H9 (cell line): ENCODE measurements at regions not wholly inside any gene's neighbourhood (a gene's known extent, or its start where the extent isn't known, plus 50 kb on each side); places are given as distances from the start of the nearest gene placed in this dataset.

Source experiments
- DNase-seq: peaks from one replicate; pipeline ENCODE4 v3.0.0-alpha.2; 2017
- H2AFZ ChIP-seq: one replicate; pipeline ENCODE4 v1.6.1; 2013; ENCODE audit warnings: mild to moderate bottlenecking, low read length, control low read depth, moderate library complexity
- H2AK5ac ChIP-seq: 2 replicates; pipeline ENCODE4 v1.6.1; 2013; ENCODE audit warnings: low read length, control low read depth, mixed read lengths; ENCODE audit not compliant: insufficient read length
- H2BK120ac ChIP-seq: one replicate; pipeline ENCODE4 v1.6.1; 2013; ENCODE audit warnings: low read depth, mild to moderate bottlenecking, low read length, control low read depth, inconsistent platforms; ENCODE audit not compliant: poor library complexity, severe bottlenecking
- H2BK12ac ChIP-seq: 2 replicates; pipeline ENCODE4 v1.6.1; 2013; ENCODE audit warnings: low read length, control low read depth, mixed read lengths, low read depth; ENCODE audit not compliant: insufficient read length
- H2BK15ac ChIP-seq: 2 replicates; pipeline ENCODE4 v1.6.1; 2013; ENCODE audit warnings: low read depth, low read length, control low read depth
- H2BK20ac ChIP-seq: one replicate; pipeline ENCODE4 v1.6.1; 2013; ENCODE audit warnings: low read depth, mild to moderate bottlenecking, low read length, control low read depth, inconsistent platforms; ENCODE audit not compliant: poor library complexity, severe bottlenecking
- H2BK5ac ChIP-seq: 2 replicates; pipeline ENCODE4 v1.6.1; 2013; ENCODE audit warnings: low read length, control low read depth, mixed read lengths; ENCODE audit not compliant: insufficient read length
- H3K14ac ChIP-seq: 2 replicates; pipeline ENCODE4 v1.6.1; 2013; ENCODE audit warnings: low read length, control low read depth; ENCODE audit not compliant: insufficient read depth
- H3K18ac ChIP-seq: 2 replicates; pipeline ENCODE4 v1.6.1; 2013; ENCODE audit warnings: low read depth, mild to moderate bottlenecking, mixed read lengths, low read length, control low read depth; ENCODE audit not compliant: insufficient read length
- H3K23ac ChIP-seq: 2 replicates; pipeline ENCODE4 v1.6.1; 2013; ENCODE audit warnings: low read length, control low read depth, mixed read lengths, low read depth; ENCODE audit not compliant: insufficient read length
- H3K23me2 ChIP-seq: 2 replicates; pipeline ENCODE4 v1.6.1; 2013; ENCODE audit warnings: low read depth, mild to moderate bottlenecking, mixed read lengths, low read length, control low read depth; ENCODE audit not compliant: insufficient read length, poor library complexity, severe bottlenecking
- H3K27ac ChIP-seq: 2 replicates; pipeline ENCODE4 v1.5.1; 2013; ENCODE audit warnings: low read length, control low read depth, mixed read lengths, low read depth; ENCODE audit not compliant: insufficient read length
- H3K27me3 ChIP-seq: 2 replicates; pipeline ENCODE4 v1.6.1; 2013; ENCODE audit warnings: low read length, control low read depth, inconsistent platforms; ENCODE audit not compliant: insufficient read depth
- H3K4ac ChIP-seq: 2 replicates; pipeline ENCODE4 v1.6.1; 2013; ENCODE audit warnings: low read depth, mild to moderate bottlenecking, control low read depth, inconsistent platforms, low read length, moderate library complexity
- H3K4me1 ChIP-seq: 2 replicates; pipeline ENCODE4 v1.6.1; 2013; ENCODE audit warnings: low read length, control low read depth, inconsistent platforms; ENCODE audit not compliant: insufficient read depth
- H3K4me2 ChIP-seq: 2 replicates; pipeline ENCODE4 v1.6.1; 2013; ENCODE audit warnings: low read length, control low read depth, mixed read lengths; ENCODE audit not compliant: insufficient read length, insufficient read depth
- H3K56ac ChIP-seq: 2 replicates; pipeline ENCODE4 v1.6.1; 2013; ENCODE audit warnings: low read depth, mild to moderate bottlenecking, mixed read lengths, low read length, control low read depth; ENCODE audit not compliant: insufficient read length
- H3K79me1 ChIP-seq: 2 replicates; pipeline ENCODE4 v1.6.1; 2013; ENCODE audit warnings: low read depth, mild to moderate bottlenecking, moderate library complexity, low read length, control low read depth, inconsistent platforms; ENCODE audit not compliant: insufficient read depth, poor library complexity, severe bottlenecking
- H3K79me2 ChIP-seq: 2 replicates; pipeline ENCODE4 v1.6.1; 2013; ENCODE audit warnings: low read length, control low read depth, inconsistent platforms; ENCODE audit not compliant: insufficient read depth
- H3K9ac ChIP-seq: 2 replicates; pipeline ENCODE4 v1.6.1; 2013; ENCODE audit warnings: low read length, control low read depth, mixed read lengths; ENCODE audit not compliant: insufficient read length; ENCODE audit errors: extremely low read depth
- H3K9me3 ChIP-seq: one replicate; pipeline ENCODE4 v1.6.1; 2013; ENCODE audit warnings: low read depth, low read length, inconsistent platforms; ENCODE audit not compliant: control insufficient read depth
- H3T11ph ChIP-seq: one replicate; pipeline ENCODE4 v1.6.1; 2013; ENCODE audit warnings: mild to moderate bottlenecking, low read length, control low read depth, inconsistent platforms
- H4K20me1 ChIP-seq: one replicate; pipeline ENCODE4 v1.6.1; 2013; ENCODE audit not compliant: control insufficient read depth, insufficient read length, insufficient read depth
- H4K5ac ChIP-seq: 2 replicates; pipeline ENCODE4 v1.6.1; 2013; ENCODE audit warnings: low read depth, mild to moderate bottlenecking, mixed read lengths, low read length, control low read depth; ENCODE audit not compliant: insufficient read length
- H4K8ac ChIP-seq: replicated peaks from 2 replicates; pipeline ENCODE4 v1.6.1; 2013; ENCODE audit warnings: low read length, control low read depth, mixed read lengths, low read depth; ENCODE audit not compliant: insufficient read length
- H4K91ac ChIP-seq: 2 replicates; pipeline ENCODE4 v1.6.1; 2013; ENCODE audit warnings: low read depth, mild to moderate bottlenecking, moderate library complexity, mixed read lengths, low read length, control low read depth; ENCODE audit not compliant: insufficient read length
- H3K27ac Mint-ChIP-seq, 3 experiments: 2 replicates in 2 of 3; 3 replicates in 1 of 3; pipeline ENCODE4 v1.8.0; 2020 to 2021; ENCODE audit warnings: mixed read lengths in 3 of 3, mild to moderate bottlenecking in 1 of 3, moderate library complexity in 1 of 3
- H3K27me3 Mint-ChIP-seq: 2 replicates; pipeline ENCODE4 v1.8.0; 2021; ENCODE audit warnings: low read depth, mild to moderate bottlenecking, moderate library complexity, mixed read lengths
- H3K36me3 Mint-ChIP-seq, 3 experiments: 2 replicates in 2 of 3; 3 replicates in 1 of 3; pipeline ENCODE4 v1.8.0; 2020 to 2021; ENCODE audit warnings: low read depth in 3 of 3, mixed read lengths in 3 of 3; ENCODE audit not compliant: insufficient read depth in 1 of 3
- H3K4me1 Mint-ChIP-seq, 2 experiments: 2 replicates each; pipeline ENCODE4 v1.8.0; 2020; ENCODE audit warnings: mixed read lengths in 2 of 2
- H3K4me3 Mint-ChIP-seq, 2 experiments: 2 replicates in 1 of 2; 3 replicates in 1 of 2; pipeline ENCODE4 v1.8.0; 2020 to 2021; ENCODE audit warnings: mild to moderate bottlenecking in 2 of 2, mixed read lengths in 2 of 2, moderate library complexity in 1 of 2
- H3K9me3 Mint-ChIP-seq, 2 experiments: 2 replicates in 1 of 2; 3 replicates in 1 of 2; pipeline ENCODE4 v1.8.0; 2020; ENCODE audit warnings: mild to moderate bottlenecking in 2 of 2, mixed read lengths in 2 of 2, moderate library complexity in 1 of 2
- CTCF ChIP-seq: fragments of 200-600 bp; sonication (generic); conservative IDR thresholded peaks from 3 replicates; pipeline ENCODE4 v1.8.0; 2021; ENCODE audit warnings: antibody characterized with exemption, mild to moderate bottlenecking
- WGBS: extraction: QIAGEN DNeasy Blood & Tissue Kit; methylation state at CpG from one replicate; pipeline ENCODE4 v1.1.7; 2013; ENCODE audit warnings: missing lambda C conversion rate, low lambda C conversion rate, mixed read lengths; ENCODE audit not compliant: insufficient read length; ENCODE audit errors: extremely low coverage; 5-methylcytosine and 5-hydroxymethylcytosine counted together

- Histone ChIP-seq H3K4ac (no peak overlapping the region), H2BK15ac (no peak overlapping the region), H3K23me2 (no peaks in the 10 kb centered on the region), H2BK5ac (no peak overlapping the region), H3K18ac (no peak overlapping the region), H3K79me2 (no peaks in the 10 kb centered on the region), H2BK120ac (no peak overlapping the region), H3T11ph (no peak overlapping the region), H2BK20ac (no peak overlapping the region), H4K8ac (no peak overlapping the region), H3K9ac (no peak overlapping the region), H3K9me3 (no peaks in the 10 kb centered on the region), H4K5ac (no peak overlapping the region), H4K91ac (no peak overlapping the region), H3K27me3 (no peaks in the 10 kb centered on the region), H2AFZ (no peak overlapping the region), H2AK5ac (no peak overlapping the region), H2BK12ac (no peak overlapping the region), H3K27ac (no peak overlapping the region), H3K4me2 (no peak overlapping the region), H3K4me1 (no peaks in the 10 kb centered on the region), H3K23ac (no peak overlapping the region), H4K20me1 (no peaks in the 10 kb centered on the region), H3K14ac (no peak overlapping the region), H3K56ac (no peak overlapping the region), H3K79me1 (no peaks in the 10 kb centered on the region)
- WGBS: 100% methylated on average over 1 of the region's 3 CpGs
- Mint-ChIP-seq H3K4me3 (no peak overlapping the region), H3K27me3 (no peaks in the 10 kb centered on the region), H3K36me3 (no peaks in the 10 kb centered on the region), H3K4me1 (no peaks in the 10 kb centered on the region), H3K9me3 (peaks cover 0 to 5% of the 10 kb centered on the region in 2 experiments; a peak in 2 of 5 replicates), H3K27ac (no peak overlapping the region)
- no peak for DNase-seq
- no peak for TF ChIP-seq CTCF
Observed at GRCh38 chr11:90783111-90783510, 560.3 kb upstream of the CHORDC1 start.
